HG02798 (cell line): ENCODE measurements at regions not wholly inside any gene's neighbourhood (a gene's known extent, or its start where the extent isn't known, plus 50 kb on each side); places are given as distances from the start of the nearest gene placed in this dataset.

Source experiments
- ATAC-seq: cut with Tn5 transposase; IDR thresholded peaks from one replicate; pipeline ENCODE4 v1.9.1; 2021; ENCODE audit warnings: mild to moderate bottlenecking; ENCODE audit not compliant: unreplicated experiment, poor library complexity

- no peak for ATAC-seq
These were observed 163.4 kb upstream of the NECTIN1 start for GRCh38 chr11:119892311-119892808.

GRCh38 chr11:119891055-119891768 is 162.2 kb upstream of the NECTIN1 start:
- no peak for ATAC-seq

- ATAC-seq, result no peak
These were observed 161.5 kb upstream of the NECTIN1 start for GRCh38 chr11:119890466-119890865.

GRCh38 chr11:119889728-119890280 is 160.8 kb upstream of the NECTIN1 start:
- no peak for ATAC-seq

GRCh38 chr11:119889111-119889510 is 160.1 kb upstream of the NECTIN1 start:
- no peak for ATAC-seq

- no peak for ATAC-seq
These were observed 159.1 kb upstream of the NECTIN1 start for GRCh38 chr11:119888119-119888518.

- no peak for ATAC-seq
These were observed 157.7 kb upstream of the NECTIN1 start for GRCh38 chr11:119886667-119887230.

GRCh38 chr11:119885861-119886567 is 157.0 kb upstream of the NECTIN1 start:
- no peak for ATAC-seq

GRCh38 chr11:119885067-119885466 is 156.1 kb upstream of the NECTIN1 start:
- ATAC-seq, result no peak

- ATAC-seq, result no peak
These were observed 153.3 kb upstream of the NECTIN1 start for GRCh38 chr11:119882316-119882715.

- ATAC-seq, result no peak
These were observed 151.9 kb upstream of the NECTIN1 start for GRCh38 chr11:119880873-119881272.

GRCh38 chr11:119880143-119880542 is 151.1 kb upstream of the NECTIN1 start:
- no peak for ATAC-seq

- no peak for ATAC-seq
These were observed 150.0 kb upstream of the NECTIN1 start for GRCh38 chr11:119878990-119879389.

- ATAC-seq, result no peak
These were observed 147.8 kb upstream of the NECTIN1 start for GRCh38 chr11:119876841-119877240.

- no peak for ATAC-seq
These were observed 147.0 kb upstream of the NECTIN1 start for GRCh38 chr11:119875841-119876600.

- ATAC-seq, result no peak
These were observed 145.7 kb upstream of the NECTIN1 start for GRCh38 chr11:119874660-119875238.

- ATAC-seq, result no peak
These were observed 144.9 kb upstream of the NECTIN1 start for GRCh38 chr11:119873761-119874421.

- no peak for ATAC-seq
These were observed 143.8 kb upstream of the NECTIN1 start for GRCh38 chr11:119872611-119873310.

GRCh38 chr11:119865661-119866156 is 136.7 kb upstream of the NECTIN1 start:
- no peak for ATAC-seq
